B cell (primary cell): ENCODE measurements at regions not wholly inside any gene's neighbourhood (a gene's known extent, or its start where the extent isn't known, plus 50 kb on each side); places are given as distances from the start of the nearest gene placed in this dataset.

ENCODE experiments used
- EZH2 ChIP-seq: IDR thresholded peaks from 2 replicates; pipeline ENCODE4 v1.6.1; 2012; ENCODE audit warnings: borderline replicate concordance, low read depth, mild to moderate bottlenecking, moderate library complexity, low read length; ENCODE audit not compliant: insufficient read depth, poor library complexity, severe bottlenecking
- TF ChIP-seq, protein P1 (sequence below): fragments of 200-600 bp; IDR thresholded peaks from one replicate; pipeline ENCODE4 v1.8.0; 2022; ENCODE audit warnings: antibody characterized with exemption, mild to moderate bottlenecking

- no peak for TF ChIP-seq EZH2
- TF ChIP-seq, protein P1, sequence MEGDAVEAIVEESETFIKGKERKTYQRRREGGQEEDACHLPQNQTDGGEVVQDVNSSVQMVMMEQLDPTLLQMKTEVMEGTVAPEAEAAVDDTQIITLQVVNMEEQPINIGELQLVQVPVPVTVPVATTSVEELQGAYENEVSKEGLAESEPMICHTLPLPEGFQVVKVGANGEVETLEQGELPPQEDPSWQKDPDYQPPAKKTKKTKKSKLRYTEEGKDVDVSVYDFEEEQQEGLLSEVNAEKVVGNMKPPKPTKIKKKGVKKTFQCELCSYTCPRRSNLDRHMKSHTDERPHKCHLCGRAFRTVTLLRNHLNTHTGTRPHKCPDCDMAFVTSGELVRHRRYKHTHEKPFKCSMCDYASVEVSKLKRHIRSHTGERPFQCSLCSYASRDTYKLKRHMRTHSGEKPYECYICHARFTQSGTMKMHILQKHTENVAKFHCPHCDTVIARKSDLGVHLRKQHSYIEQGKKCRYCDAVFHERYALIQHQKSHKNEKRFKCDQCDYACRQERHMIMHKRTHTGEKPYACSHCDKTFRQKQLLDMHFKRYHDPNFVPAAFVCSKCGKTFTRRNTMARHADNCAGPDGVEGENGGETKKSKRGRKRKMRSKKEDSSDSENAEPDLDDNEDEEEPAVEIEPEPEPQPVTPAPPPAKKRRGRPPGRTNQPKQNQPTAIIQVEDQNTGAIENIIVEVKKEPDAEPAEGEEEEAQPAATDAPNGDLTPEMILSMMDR, result no peak
These were observed 83.5 kb upstream of the P3H2 start for GRCh38 chr3:190204200-190204599.
